Brain microvascular endothelial cell (primary cell): ENCODE measurements at regions not wholly inside any gene's neighbourhood (a gene's known extent, or its start where the extent isn't known, plus 50 kb on each side); places are given as distances from the start of the nearest gene placed in this dataset.
"Not testable (repeated sequence)": the region's sequence is repeated elsewhere in the genome, so short reads cannot be mapped to it uniquely, and the experiment has no call there.

Source experiments
- DNase-seq: peaks from one replicate; pipeline ENCODE4 v3.0.0-alpha.2; 2020
- H3K27ac ChIP-seq: fragments of 250-450 bp; sonication (Bioruptor Pico); 2 replicates; pipeline ENCODE4 v1.5.1; 2020; ENCODE audit warnings: mild to moderate bottlenecking, moderate library complexity
- H3K27me3 ChIP-seq: fragments of 250-450 bp; sonication (Bioruptor Pico); replicated peaks from 2 replicates; pipeline ENCODE4 v1.5.1; 2020; ENCODE audit warnings: mild to moderate bottlenecking
- H3K36me3 ChIP-seq: fragments of 250-450 bp; sonication (Bioruptor Pico); replicated peaks from 2 replicates; pipeline ENCODE4 v1.5.1; 2020; ENCODE audit warnings: mild to moderate bottlenecking
- H3K4me3 ChIP-seq: 2 replicates; pipeline ENCODE4 v1.5.1; 2011; ENCODE audit warnings: low read depth, mild to moderate bottlenecking, control low read depth, low read length, moderate library complexity
- in situ Hi-C: cut with HindIII; loops from 2 replicates; pipeline ENCODE4 v1.10.0; 2017; ENCODE audit warnings: low sequenced_read_pairs, low pct_ligation_motif_present
- TF ChIP-seq, protein P1 (sequence below): IDR thresholded peaks from 2 replicates; pipeline ENCODE4 v1.5.1; 2011; ENCODE audit warnings: low read depth, mild to moderate bottlenecking, moderate library complexity, low read length, control low read depth, inconsistent platforms; ENCODE audit errors: missing control alignments

DNA sequence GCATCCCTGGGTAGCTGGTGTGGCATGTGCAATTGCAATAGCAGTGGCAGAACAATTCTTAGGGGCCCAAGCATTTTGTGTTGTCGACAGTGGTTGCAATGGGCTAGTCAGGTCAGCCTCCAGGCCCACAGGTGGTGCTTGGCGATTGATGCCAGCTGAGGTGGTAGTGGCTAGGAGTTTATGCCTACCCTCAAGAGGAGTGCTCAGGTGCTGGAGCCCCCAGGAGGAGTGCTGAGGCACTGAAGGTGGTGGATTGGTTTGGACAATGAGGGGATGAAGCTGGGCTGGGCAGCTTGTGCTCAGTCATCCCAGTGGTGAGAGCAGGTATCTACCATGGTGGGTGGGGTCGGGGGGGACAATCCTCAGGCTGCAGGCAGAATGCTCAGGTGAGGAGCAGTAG is 877.9 kb upstream of the TMEFF2 start:
- TF ChIP-seq, protein P1, sequence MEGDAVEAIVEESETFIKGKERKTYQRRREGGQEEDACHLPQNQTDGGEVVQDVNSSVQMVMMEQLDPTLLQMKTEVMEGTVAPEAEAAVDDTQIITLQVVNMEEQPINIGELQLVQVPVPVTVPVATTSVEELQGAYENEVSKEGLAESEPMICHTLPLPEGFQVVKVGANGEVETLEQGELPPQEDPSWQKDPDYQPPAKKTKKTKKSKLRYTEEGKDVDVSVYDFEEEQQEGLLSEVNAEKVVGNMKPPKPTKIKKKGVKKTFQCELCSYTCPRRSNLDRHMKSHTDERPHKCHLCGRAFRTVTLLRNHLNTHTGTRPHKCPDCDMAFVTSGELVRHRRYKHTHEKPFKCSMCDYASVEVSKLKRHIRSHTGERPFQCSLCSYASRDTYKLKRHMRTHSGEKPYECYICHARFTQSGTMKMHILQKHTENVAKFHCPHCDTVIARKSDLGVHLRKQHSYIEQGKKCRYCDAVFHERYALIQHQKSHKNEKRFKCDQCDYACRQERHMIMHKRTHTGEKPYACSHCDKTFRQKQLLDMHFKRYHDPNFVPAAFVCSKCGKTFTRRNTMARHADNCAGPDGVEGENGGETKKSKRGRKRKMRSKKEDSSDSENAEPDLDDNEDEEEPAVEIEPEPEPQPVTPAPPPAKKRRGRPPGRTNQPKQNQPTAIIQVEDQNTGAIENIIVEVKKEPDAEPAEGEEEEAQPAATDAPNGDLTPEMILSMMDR, result no peak
- in situ Hi-C loops, result no loop called here

GRCh38 chr2:193025556-193025955 is 830.8 kb upstream of the TMEFF2 start:
- DNase-seq, H3K4me3 ChIP-seq, H3K27ac ChIP-seq, H3K27me3 ChIP-seq, in situ Hi-C loops, H3K36me3 ChIP-seq: not testable (repeated sequence)

More for the DNA sequence above, 877.9 kb upstream of the TMEFF2 start:
- Histone ChIP-seq H3K27me3 (no peaks in the 10 kb centered on the region), H3K36me3 (no peaks in the 10 kb centered on the region), H3K4me3 (no peak overlapping the region), H3K27ac (no peak overlapping the region)
- no peak for DNase-seq

DNA sequence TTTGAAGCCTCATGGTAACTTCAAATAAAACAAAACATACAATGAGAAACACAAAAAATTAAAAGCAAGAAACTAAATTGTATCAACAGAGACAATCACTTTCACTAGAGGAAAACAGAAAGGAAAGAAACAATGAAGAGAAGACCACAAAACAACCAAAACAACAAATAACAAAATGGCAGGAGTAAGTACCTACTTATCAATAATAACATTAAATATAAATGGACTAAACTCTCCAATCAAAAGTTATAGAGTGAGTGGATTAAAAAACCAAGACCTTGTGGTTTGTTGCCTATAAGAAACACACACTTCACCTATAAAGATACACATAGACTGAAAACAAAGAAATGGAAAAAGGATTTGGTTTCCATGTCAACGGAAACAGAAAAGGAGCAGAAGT is 830.1 kb upstream of the TMEFF2 start:
- no peaks in the 10 kb centered on the region for H3K36me3 ChIP-seq
- no peak overlapping the region for H3K27ac ChIP-seq
- no peak for DNase-seq
- H3K27me3 ChIP-seq, result no peaks in the 10 kb centered on the region
- TF ChIP-seq, protein P1, result no peak
- no peak overlapping the region for H3K4me3 ChIP-seq
- in situ Hi-C loops, result no loop called here

DNA sequence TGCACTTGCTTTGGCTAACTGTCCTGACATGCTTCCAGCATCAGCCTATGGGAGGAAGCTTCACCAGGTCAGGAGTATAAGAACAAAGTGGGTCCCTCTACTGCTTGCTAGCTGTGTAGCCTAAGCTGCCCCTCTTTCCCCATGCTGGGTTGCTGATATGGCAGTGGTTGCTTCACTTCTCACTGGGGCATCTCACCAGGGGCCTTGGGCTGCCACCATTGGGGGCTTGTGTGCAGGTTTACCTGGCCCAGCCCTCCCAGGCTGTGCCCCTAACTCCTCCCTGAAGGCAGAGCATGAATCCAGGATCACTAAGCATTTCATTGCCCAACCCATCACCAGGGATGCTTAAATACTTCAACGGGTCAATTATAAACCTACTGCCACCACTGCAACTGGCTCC is 817.1 kb upstream of the TMEFF2 start:
- DNase-seq, result no peak
- in situ Hi-C loops, result no loop called here
- no peak overlapping the region for H3K27ac ChIP-seq
- H3K36me3 ChIP-seq, result no peaks in the 10 kb centered on the region
- no peaks in the 10 kb centered on the region for H3K27me3 ChIP-seq
- H3K4me3 ChIP-seq, result no peak overlapping the region
- TF ChIP-seq, protein P1, result no peak

GRCh38 chr2:192993059-192993458 is 798.3 kb upstream of the TMEFF2 start:
- DNase-seq, result no peak
- in situ Hi-C loops, result no loop called here
- Histone ChIP-seq H3K27ac (no peak overlapping the region), H3K36me3 (no peaks in the 10 kb centered on the region), H3K4me3 (no peak overlapping the region), H3K27me3 (no peaks in the 10 kb centered on the region)
- TF ChIP-seq, protein P1, result no peak

DNA sequence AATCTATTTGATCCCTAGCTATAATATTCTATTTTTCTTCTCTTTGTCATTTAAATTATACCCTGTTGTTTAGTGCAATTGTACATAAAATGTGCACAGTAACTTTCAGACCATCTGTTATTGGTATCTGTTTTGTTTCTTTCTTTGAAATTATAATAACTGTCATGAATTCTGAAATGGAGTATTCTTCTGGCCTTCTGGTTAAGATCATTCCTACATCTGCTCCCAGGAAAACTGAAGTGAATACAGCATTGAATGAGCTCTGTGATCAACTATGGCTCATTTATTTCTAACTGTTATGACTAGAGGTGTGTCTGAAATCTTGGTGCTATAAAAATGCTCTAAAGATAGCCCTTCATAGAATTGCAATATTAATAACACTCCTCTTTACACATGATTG is 788.4 kb upstream of the TMEFF2 start:
- in situ Hi-C loops, result no loop called here
- DNase-seq, result no peak
- no peak overlapping the region for H3K27ac ChIP-seq
- no peaks in the 10 kb centered on the region for H3K27me3 ChIP-seq
- no peak overlapping the region for H3K4me3 ChIP-seq
- H3K36me3 ChIP-seq, result no peaks in the 10 kb centered on the region
- TF ChIP-seq, protein P1, result no peak
